Stimulated activated CD4-positive, alpha-beta T cell treated with anti-CD3 and anti-CD28 coated beads, Interleukin-2, amount 100 ng/mL, for 48 hours (primary cell): ENCODE measurements at regions not wholly inside any gene's neighbourhood (a gene's known extent, or its start where the extent isn't known, plus 50 kb on each side); places are given as distances from the start of the nearest gene placed in this dataset.

Experiments used
- DNase-seq, 2 donors: peaks; one replicate each; pipeline ENCODE4 v3.0.0-alpha.2; 2020

- DNase-seq, result no peak
Observed at GRCh38 chr2:150640039-150640438, 152.6 kb upstream of the RND3 start.

- DNase-seq, result no peak
Observed at GRCh38 chr2:150639383-150639782, 151.9 kb upstream of the RND3 start.

DNA sequence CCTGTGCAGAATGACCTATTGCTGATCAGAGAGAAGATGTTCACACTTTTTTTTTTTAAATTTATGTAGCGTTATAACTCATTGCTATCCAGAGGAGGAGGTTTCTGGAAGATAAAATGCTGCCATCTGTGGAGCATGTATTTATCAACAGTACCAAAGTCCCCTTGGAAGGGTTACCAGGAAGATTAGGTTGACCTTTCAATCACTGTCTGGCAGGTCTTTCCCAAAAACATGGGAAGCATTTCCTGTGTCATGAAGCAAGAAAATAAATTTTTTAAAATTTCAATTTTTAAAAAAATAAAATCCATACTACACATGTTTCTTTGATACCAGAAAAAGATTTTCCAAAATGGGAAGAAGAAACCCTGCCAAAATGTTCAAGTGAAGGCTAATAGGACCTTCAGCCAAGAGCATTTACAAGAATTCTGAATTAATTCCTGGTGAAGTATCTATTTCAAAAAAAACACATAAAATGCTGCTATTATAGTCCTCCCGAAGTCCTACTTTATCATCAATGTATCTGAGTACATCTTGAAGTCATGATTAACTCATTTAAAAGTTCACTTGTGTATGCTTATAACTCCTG is 143.9 kb upstream of the RND3 start:
- DNase-seq, result no peak

GRCh38 chr2:150630587-150631235 is 143.2 kb upstream of the RND3 start:
- no peak for DNase-seq

- DNase-seq, result no peak
Observed at GRCh38 chr2:150627526-150627925, 140.1 kb upstream of the RND3 start.

DNA sequence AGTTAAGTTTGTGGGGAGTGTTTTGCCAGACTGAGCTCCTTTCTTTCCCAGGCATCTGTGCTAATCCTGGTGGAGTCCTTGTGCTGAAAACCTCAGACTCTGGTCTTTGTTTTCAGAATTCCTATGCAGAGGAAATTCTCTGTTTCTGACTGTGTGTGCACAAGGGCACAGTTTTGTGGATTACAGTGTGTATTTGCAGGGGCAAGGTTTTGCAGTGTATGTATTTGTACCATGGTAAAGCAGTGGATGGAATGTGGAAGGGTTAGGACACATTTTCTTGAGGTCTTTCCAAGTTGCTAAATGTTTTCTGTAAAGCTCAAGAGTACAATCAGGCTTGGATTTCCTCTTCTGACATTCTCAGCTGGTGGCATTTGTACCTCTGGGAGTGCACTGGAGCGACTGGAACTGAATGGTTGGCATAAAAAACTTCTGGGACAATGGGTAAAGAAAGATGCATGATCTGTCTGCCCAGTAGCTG is 139.5 kb upstream of the RND3 start:
- DNase-seq, result no peak

DNA sequence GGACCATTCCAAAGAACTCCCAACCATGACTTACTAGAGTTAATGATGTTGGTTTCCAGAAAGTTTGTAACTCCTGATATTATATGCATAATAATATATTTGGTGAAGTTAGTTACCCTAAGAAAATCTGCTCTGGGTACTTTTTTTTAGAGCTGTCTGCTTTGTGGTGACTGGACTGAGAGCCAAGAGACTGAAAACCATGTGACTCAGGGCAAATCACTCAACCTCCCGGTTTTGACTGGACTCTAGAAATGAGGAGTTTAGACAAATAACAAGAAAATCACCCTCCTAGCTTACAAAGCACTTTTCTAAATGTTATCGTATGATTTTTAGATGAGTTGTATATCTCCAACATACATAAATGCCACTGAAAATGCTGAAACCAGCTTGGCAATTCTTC is 138.3 kb upstream of the RND3 start:
- DNase-seq, result no peak

GRCh38 chr2:150625303-150625702 is 137.8 kb upstream of the RND3 start:
- DNase-seq, result no peak

- no peak for DNase-seq
Observed at GRCh38 chr2:150624001-150624401, 136.5 kb upstream of the RND3 start.

DNA sequence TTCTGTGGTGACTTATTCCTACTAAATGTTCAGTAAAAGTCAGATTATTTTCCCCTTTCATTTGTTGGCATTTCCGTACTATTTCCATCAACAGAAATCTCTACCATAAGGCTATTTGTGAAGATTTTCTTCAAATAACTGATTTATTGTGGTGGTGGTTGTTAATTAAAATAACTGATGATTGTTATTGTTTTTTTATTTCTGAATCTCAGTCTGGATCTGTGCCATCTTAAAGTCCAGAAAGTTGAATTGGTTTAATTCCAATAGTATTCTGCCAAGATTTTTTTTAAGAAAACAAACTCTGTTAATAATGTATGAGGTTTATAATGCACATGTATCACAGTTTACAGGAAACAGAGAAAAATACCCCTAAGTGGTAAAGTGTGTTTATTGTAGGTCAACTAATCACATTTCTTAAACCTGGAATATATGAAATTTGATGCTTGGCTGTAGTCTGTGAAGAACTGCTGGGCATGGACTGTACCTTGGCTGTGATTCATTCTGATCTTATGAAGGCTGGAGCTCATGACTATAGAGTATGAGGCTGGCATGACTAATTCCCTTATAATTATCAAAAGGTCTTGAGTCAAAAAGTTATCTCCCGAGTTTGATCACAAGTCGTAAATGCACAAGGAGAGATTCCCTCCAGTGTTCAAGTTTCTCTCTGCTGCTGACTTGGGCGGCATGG is 134.2 kb upstream of the RND3 start:
- DNase-seq, result no peak

GRCh38 chr2:150620855-150621254 is 133.4 kb upstream of the RND3 start:
- DNase-seq, result no peak

DNA sequence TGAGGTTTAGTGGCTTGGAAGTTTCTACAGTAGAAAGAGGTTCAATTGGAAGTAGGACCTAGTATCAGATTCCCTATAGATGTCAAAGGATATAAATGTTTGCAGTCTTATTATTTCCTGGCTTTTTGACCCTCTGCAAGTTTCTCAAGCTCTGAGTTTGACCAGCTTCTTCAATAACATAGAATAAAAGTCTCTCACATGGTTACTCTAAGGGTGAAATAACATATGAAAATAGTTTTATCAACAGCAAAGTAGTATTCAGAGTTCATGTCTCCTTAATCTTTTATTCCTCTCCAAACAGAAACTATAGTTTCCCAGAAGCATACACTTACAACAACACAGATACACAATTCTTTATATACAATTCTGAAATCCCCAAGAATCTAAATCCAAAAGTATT is 132.9 kb upstream of the RND3 start:
- DNase-seq, result no peak

DNA sequence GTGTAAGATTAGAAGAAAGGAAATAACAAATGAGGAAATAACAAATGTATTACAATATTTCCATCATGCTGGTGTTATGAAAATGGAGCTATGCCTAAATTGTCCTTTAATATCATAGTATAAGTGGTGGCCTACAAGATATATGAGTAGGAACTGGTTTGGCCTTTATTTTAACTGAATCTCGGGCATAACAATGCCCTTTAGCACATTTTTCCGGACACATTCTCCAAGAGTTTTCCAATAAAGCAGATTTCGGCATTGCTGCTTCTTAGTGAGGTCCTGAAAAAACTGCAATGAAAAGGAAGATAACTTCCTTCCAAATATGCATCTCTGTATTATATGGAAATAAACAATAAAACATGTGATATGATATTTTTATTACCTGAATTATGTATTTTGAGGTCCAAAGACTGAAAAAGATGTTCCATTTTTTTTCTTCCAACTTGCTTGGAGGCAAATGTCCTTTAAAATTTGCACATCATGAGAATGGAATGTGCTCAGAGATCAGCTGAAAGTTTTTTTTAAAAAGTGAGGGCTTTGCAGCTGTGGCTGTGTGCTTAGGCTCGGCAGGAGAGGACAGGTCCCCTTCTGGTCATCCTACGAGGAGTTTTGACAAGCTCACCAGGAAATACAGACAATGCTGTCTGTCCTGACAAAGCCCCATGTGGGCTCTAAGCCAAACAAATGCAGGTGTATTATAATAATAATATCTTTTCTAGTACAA is 132.3 kb upstream of the RND3 start:
- no peak for DNase-seq

DNA sequence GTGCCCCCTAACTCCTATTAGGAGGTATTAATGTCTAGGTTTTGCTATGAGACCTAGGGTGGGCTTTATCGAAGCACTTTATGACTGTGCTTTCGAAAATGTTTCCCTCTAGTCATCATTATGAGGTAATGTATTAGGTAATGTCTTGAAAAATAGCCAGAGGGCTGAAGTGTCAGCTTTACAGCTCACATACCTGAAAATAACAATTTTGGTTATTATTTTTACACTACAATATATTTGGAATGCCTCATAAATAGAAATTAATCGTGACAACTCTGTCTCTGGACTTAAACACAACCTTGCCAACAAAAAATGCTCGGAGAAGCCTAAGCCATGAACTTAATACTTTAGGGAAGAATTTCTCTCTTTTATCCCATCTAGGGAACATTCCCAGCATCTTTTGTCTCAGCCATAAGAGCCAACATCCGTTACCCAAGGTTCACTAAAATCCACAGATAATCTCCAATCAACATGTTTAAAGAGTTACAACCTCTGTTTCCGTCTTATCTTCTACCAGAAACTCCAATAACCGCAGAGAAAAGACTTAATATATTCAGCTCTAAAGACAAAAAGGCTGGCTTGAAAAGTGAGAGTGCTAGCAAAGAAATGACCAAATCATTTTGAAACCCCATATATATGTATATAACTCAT is 130.9 kb upstream of the RND3 start:
- DNase-seq, result no peak

DNA sequence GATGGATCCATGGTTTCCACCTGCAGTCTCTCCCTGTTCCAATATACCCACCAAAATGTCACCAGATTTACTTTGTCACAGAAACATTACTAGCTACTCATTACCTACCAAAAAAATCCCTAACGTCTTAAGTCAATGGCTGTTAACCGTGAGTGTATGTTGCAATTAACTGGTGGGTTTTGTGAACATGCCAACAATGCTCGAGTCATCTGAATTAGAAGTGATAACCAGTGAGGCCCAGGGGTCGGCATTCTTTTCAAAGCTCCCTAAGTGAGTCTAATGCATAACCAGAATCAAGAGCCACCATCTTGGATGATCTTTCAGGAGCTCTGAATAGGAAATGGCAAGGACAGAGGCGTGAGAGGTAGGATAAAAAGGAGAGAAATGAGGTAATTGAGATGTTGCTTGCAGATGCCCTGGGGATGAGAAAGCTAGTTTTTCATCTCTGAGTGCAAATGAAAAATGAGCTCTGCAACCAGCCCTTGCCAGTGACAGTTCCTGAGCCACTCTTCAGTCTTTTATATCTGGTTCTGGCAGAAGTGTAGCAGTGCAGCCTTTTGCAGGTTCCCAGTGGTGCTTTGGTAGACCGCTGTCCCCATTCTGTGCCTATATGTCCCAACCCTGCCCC is 130.0 kb upstream of the RND3 start:
- DNase-seq, result no peak

DNA sequence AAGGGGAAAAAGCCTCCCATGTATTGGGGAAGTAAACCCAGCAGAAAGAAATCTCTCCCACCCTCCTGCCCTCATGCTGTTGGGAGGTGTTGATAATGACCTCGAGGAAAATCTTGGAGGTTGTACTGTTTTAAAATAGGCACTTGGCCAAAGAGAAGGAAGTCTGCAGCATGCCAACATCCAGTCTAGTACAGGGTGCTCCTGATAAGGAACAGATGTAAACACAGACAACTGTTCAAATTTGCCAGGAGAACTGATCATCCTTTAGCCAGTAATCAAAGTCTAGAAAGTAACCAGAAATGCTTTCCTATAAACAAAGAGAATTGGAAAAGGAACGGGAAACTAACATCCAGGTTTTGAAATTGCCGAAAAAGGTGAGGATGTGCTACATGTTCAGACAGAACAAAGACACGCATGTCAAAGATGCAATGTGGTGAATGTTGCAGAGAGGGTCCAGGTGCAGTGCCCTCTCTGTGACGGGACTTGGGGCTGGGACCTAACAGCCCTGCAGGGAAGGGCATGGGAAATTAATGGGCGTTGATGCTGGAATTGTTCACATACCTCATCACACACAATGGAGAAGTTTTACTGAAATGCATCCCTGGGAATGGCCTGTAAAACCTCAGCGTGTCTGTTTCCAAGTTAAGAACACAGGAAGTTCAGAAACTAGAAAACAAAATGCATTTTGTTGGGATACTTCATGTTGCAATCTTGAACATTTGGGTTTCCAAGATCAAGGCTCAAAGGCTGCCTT is 125.7 kb upstream of the RND3 start:
- DNase-seq, result no peak

DNA sequence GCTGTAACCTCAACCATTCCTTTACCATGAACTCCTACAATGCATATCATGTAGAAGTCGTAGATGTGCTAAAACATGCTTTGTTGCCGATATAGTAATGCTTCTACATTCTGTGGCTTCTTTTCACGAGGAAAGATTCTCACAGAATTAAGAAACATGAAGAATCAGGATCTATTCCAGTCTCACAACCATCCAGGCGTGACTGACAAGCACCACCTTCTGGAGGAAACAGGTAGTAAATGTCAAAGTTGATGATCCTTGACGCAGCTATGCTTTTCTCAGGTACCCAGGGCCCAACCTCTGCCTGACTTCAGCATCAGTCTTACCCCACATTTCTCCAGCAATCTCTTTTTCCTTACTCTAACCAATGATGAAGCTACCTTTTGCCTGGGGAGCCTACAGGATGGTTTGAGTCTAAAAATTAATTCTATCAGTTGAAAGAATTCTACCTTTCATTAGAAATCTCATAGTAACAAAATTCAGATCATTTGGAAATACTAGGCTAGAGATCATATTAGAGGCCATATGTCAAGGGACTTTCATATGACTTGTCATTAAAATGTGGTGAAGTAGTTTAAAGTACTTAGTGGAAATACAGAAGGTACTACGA is 123.3 kb upstream of the RND3 start:
- DNase-seq, result no peak

DNA sequence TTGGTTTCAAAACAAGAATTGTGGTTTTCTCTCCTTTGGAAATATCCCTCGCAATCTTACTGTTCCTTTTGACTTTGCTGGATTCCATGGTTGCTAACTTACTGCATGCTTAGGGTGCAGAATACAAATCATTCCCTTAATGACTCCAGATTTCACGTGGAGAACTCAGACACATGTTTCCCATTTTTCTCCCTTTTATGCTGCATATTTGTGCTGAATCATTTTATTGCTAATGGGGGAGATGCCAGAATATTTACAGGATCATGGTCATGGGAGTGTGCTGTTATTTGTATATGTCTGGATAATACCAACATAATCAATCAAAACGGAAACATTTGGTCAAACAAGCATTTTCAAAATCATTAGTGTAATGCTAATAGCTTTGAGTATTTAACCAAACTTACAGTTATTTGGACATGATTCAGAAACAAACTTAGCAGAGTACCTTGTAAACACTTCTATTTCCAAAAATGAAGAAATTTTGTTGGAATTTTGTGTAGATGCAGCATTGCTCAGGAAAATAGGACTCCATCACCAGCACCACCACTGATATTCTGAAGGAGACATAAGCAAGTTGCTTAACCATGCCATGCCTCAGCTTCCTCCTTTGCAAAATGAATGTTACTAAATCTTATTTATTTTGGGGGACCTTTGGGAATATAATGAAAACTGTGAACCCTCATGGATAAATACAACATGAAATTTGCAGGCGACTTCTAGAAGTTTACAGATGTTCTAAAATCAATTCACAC is 122.5 kb upstream of the RND3 start:
- no peak for DNase-seq

GRCh38 chr2:150608341-150608740 is 120.9 kb upstream of the RND3 start:
- no peak for DNase-seq

- DNase-seq, result no peak
Observed at GRCh38 chr2:150607390-150607811, 119.9 kb upstream of the RND3 start.
